ENCODE measurements at regions not wholly inside any gene's neighbourhood (a gene's known extent, or its start where the extent isn't known, plus 50 kb on each side); places are given as distances from the start of the nearest gene placed in this dataset.

DNA sequence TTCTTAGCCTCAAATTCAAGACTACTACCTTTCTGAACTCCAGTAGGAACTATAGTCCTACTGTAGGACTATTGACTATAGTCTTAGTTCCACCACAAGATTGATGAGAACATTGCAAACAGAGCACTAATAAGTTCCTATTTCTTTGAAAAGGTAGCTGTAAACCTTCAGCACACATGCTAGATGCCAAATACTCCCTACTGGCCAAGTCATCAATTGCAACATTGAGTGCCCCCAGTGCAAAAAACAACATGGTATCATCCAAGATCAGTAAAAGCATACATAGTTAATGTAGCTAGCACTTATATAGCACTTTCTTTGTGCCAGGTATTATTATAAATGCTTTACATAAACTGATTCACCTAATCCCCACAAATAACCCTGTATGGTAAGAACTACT, 99.8 kb downstream of the MRPL39 start:
- DNase-seq (ENCODE audit: insufficient read length, low spot score) (no peak), FAIRE-seq (peak; percentile 94)
- TF ChIP-seq SPI1 (IDR thresholded peaks at IDR 0.05; ENCODE audit: low read depth, low read length) (no peak), POLR2AphosphoS5 (IDR thresholded peaks at IDR 0.05; ENCODE audit: low read depth, low read length) (peak; percentile 41; the same call in 1 of the 2 replicates), POLR2A (IDR thresholded peaks at IDR 0.05; ENCODE audit: low read depth, low read length) (no peak), POU2F2 (IDR thresholded peaks at IDR 0.05; ENCODE audit: low read depth, low read length) (no peak)

DNA sequence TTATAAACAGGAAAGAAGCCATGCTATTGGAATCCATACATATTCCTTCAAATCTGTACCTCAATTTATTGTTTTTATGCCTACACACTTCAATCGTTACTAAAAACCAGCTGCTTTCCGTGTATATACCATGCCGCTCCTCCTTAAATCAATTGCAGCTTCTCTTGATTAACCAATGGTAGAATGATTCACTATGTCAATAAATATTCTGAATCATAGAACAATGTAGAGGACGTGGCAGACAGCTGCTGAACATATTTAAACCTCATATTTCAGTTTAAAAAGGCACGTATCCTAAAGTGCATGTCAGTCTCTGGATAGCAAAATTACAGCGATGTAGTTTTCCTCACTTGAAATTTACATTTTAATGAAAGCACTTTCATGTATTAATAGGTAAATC, 100.4 kb downstream of the MRPL39 start:
- DNase-seq (ENCODE audit: insufficient read length, low spot score) (no peak), FAIRE-seq (peak; percentile 58)
- TF ChIP-seq POLR2A (IDR thresholded peaks at IDR 0.05; ENCODE audit: low read depth, low read length) (no peak), POU2F2 (IDR thresholded peaks at IDR 0.05; ENCODE audit: low read depth, low read length) (no peak), POLR2AphosphoS5 (IDR thresholded peaks at IDR 0.05; ENCODE audit: low read depth, low read length) (no peak), PAX5 (IDR thresholded peaks at IDR 0.05; ENCODE audit: insufficient read depth, low read length, severe bottlenecking) (no peak), SPI1 (IDR thresholded peaks at IDR 0.05; ENCODE audit: low read depth, low read length) (no peak), TAF1 (IDR thresholded peaks at IDR 0.05; ENCODE audit: low read depth, low read length) (no peak)

DNA sequence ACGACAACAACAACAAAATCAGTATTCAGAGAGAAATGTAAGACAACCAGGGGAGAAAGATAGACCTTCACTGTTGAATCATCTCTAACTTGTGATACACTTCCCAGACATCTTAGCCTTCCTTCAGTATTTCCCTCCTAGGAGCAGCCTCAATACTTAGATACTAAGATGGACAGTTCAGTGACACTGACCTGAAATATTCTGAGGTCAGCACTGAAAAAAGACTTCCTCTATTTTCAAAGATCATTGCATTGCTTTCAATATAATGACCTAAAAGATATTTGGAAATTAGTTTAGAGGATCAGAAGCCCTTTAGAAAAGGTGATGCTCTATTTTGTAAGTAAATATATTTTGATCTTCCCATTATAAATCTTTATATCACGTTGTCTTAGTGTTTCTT, 101.0 kb downstream of the MRPL39 start:
- DNase-seq (ENCODE audit: insufficient read length, low spot score) (no peak), FAIRE-seq (peak; percentile 69)
- no peak for TF ChIP-seq POLR2A (IDR thresholded peaks at IDR 0.05; ENCODE audit: low read depth, low read length)
- no peak for TF ChIP-seq PAX5 (IDR thresholded peaks at IDR 0.05; ENCODE audit: insufficient read depth, low read length, severe bottlenecking)
- TF ChIP-seq SPI1 (IDR thresholded peaks at IDR 0.05; ENCODE audit: low read depth, low read length), result peak; percentile 78

DNA sequence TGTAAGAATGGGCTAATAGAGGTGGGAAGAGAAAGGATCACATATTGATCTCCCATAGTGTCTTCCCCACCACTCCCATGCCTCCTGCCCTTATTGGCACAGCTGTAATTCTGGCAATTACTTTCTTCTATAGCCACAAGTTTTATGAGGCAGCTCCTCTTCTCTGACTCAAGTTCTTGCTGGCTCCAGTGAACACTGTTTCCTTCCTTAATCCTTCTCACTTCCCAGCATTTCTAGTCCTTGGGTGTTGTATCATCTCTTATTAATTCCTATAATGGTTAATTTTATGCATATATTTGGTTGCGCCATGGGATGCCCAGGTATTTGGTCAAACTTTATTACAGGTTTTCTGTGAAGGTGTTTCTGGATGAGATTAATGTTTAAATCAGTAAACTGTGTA, 103.3 kb downstream of the MRPL39 start:
- DNase-seq (ENCODE audit: insufficient read length, low spot score) (no peak), FAIRE-seq (no peak)
- TF ChIP-seq SPI1 (IDR thresholded peaks at IDR 0.05; ENCODE audit: low read depth, low read length) (no peak), TAF1 (IDR thresholded peaks at IDR 0.05; ENCODE audit: low read depth, low read length) (no peak), PAX5 (IDR thresholded peaks at IDR 0.05; ENCODE audit: insufficient read depth, low read length, severe bottlenecking) (no peak), POLR2A (IDR thresholded peaks at IDR 0.05; ENCODE audit: low read depth, low read length) (no peak), POU2F2 (IDR thresholded peaks at IDR 0.05; ENCODE audit: low read depth, low read length) (no peak)

DNA sequence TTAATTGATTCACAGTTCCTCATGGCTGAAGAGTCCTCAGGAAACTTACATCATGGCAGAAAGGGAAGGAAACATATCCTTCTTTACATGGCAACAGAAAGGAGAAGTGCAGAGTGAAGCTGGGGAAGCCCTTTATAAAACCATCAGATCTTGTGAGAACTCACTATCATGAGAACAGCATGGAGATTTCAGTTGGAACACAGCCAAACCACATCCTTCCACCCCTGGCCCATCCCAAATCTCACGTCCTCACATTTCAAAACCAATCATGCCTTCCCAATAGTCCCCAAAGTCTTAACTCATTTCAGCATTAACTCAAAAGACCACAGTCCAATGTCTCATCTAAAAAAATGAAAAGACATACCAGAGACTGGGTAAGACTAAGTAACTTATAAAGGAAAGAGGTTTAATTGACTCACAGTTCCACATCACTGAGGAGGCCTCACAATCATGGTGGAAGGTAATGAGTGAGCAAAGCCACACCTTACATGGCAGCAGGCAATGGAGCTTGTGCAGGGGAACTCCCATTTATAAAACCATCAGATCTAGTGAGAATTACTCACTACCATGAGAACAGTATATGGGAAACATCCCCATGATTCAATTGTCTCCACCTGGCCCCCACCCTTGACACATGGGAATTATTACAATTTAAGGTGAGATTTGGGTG, 105.2 kb downstream of the MRPL39 start:
- DNase-seq (ENCODE audit: insufficient read length, low spot score) (no peak), FAIRE-seq (peak; percentile 89)
- TF ChIP-seq SPI1 (IDR thresholded peaks at IDR 0.05; ENCODE audit: low read depth, low read length), result peak; percentile 94
- 0 out of 2 replicates have a peak, but pooled peaks have one; percentile 74 for TF ChIP-seq POLR2AphosphoS5 (IDR thresholded peaks at IDR 0.05; ENCODE audit: low read depth, low read length)
- TF ChIP-seq PAX5 (IDR thresholded peaks at IDR 0.05; ENCODE audit: insufficient read depth, low read length, severe bottlenecking), result peak; percentile 79
- TF ChIP-seq TAF1 (IDR thresholded peaks at IDR 0.05; ENCODE audit: low read depth, low read length), result no peak
- TF ChIP-seq POLR2A (IDR thresholded peaks at IDR 0.05; ENCODE audit: low read depth, low read length), result no peak
- TF ChIP-seq POU2F2 (IDR thresholded peaks at IDR 0.05; ENCODE audit: low read depth, low read length), result no peak

- FAIRE-seq (peak; percentile 86), DNase-seq (ENCODE audit: insufficient read length, low spot score) (no peak)
- TF ChIP-seq SPI1 (IDR thresholded peaks at IDR 0.05; ENCODE audit: low read depth, low read length), result no peak
- peak; percentile 87 for TF ChIP-seq POLR2AphosphoS5 (IDR thresholded peaks at IDR 0.05; ENCODE audit: low read depth, low read length)
- peak; percentile 47 for TF ChIP-seq TAF1 (IDR thresholded peaks at IDR 0.05; ENCODE audit: low read depth, low read length)
- TF ChIP-seq POLR2A (IDR thresholded peaks at IDR 0.05; ENCODE audit: low read depth, low read length), result peak; percentile 92
- peak; percentile 49; the same call in 1 of the 2 replicates for TF ChIP-seq POU2F2 (IDR thresholded peaks at IDR 0.05; ENCODE audit: low read depth, low read length)
Measured at GRCh38 chr21:25501462-25501861, 105.8 kb downstream of the MRPL39 start.

DNA sequence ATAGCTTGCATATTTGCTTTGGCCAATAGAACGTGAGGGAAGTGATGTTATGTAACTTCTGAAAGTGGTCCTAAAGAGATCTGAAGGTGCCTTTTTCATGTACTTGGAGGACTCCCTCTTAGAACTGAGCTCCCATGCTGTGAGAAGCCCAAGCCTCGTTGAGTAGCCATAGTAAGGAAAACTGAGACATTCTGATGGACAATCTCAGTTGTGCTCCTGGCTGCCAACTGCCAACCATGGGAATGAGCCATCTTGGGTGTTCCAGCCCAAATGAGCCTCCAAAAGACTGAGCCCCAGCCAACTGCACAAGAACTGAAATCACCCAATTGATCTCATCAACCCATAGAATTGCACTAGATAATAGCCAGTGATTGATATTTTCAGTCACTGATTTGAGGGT, 106.7 kb downstream of the MRPL39 start:
- DNase-seq (ENCODE audit: insufficient read length, low spot score) (no peak), FAIRE-seq (peak; percentile 58)
- 0 out of 2 replicates have a peak, but pooled peaks have one; percentile 38 for TF ChIP-seq POLR2AphosphoS5 (IDR thresholded peaks at IDR 0.05; ENCODE audit: low read depth, low read length)
- no peak for TF ChIP-seq TAF1 (IDR thresholded peaks at IDR 0.05; ENCODE audit: low read depth, low read length)
- TF ChIP-seq SPI1 (IDR thresholded peaks at IDR 0.05; ENCODE audit: low read depth, low read length), result no peak
- TF ChIP-seq PAX5 (IDR thresholded peaks at IDR 0.05; ENCODE audit: insufficient read depth, low read length, severe bottlenecking), result no peak
- peak; percentile 70 for TF ChIP-seq POLR2A (IDR thresholded peaks at IDR 0.05; ENCODE audit: low read depth, low read length)
- no peak for TF ChIP-seq POU2F2 (IDR thresholded peaks at IDR 0.05; ENCODE audit: low read depth, low read length)

GRCh38 chr21:25496825-25497482, 110.3 kb downstream of the MRPL39 start:
- peak; percentile 84 for FAIRE-seq
- peak; percentile 51; the same call in 1 of the 2 replicates for TF ChIP-seq SPI1 (IDR thresholded peaks at IDR 0.05; ENCODE audit: low read depth, low read length)
- no peak for TF ChIP-seq POLR2AphosphoS5 (IDR thresholded peaks at IDR 0.05; ENCODE audit: low read depth, low read length)
- TF ChIP-seq PAX5 (IDR thresholded peaks at IDR 0.05; ENCODE audit: insufficient read depth, low read length, severe bottlenecking), result no peak
- no peak for TF ChIP-seq TAF1 (IDR thresholded peaks at IDR 0.05; ENCODE audit: low read depth, low read length)
- TF ChIP-seq POU2F2 (IDR thresholded peaks at IDR 0.05; ENCODE audit: low read depth, low read length), result no peak
- TF ChIP-seq POLR2A (IDR thresholded peaks at IDR 0.05; ENCODE audit: low read depth, low read length), result no peak
- DNase-seq (ENCODE audit: insufficient read length, low spot score), result no peak

GRCh38 chr21:25494804-25495203, 112.5 kb downstream of the MRPL39 start:
- FAIRE-seq, result peak; percentile 97
- TF ChIP-seq POLR2AphosphoS5 (IDR thresholded peaks at IDR 0.05; ENCODE audit: low read depth, low read length) (no peak), SPI1 (IDR thresholded peaks at IDR 0.05; ENCODE audit: low read depth, low read length) (peak; percentile 84)
- no peak for DNase-seq (ENCODE audit: insufficient read length, low spot score)

GRCh38 chr21:25493722-25494121, 113.6 kb downstream of the MRPL39 start:
- peak; percentile 59 for FAIRE-seq
- no peak for TF ChIP-seq SPI1 (IDR thresholded peaks at IDR 0.05; ENCODE audit: low read depth, low read length)
- no peak for TF ChIP-seq POU2F2 (IDR thresholded peaks at IDR 0.05; ENCODE audit: low read depth, low read length)
- TF ChIP-seq TAF1 (IDR thresholded peaks at IDR 0.05; ENCODE audit: low read depth, low read length), result no peak
- TF ChIP-seq PAX5 (IDR thresholded peaks at IDR 0.05; ENCODE audit: insufficient read depth, low read length, severe bottlenecking), result no peak
- TF ChIP-seq POLR2A (IDR thresholded peaks at IDR 0.05; ENCODE audit: low read depth, low read length), result no peak
- no peak for TF ChIP-seq POLR2AphosphoS5 (IDR thresholded peaks at IDR 0.05; ENCODE audit: low read depth, low read length)
- no peak for DNase-seq (ENCODE audit: insufficient read length, low spot score)
